ENCODE measurements at regions not wholly inside any gene's neighbourhood (a gene's known extent, or its start where the extent isn't known, plus 50 kb on each side); places are given as distances from the start of the nearest gene placed in this dataset.

DNA sequence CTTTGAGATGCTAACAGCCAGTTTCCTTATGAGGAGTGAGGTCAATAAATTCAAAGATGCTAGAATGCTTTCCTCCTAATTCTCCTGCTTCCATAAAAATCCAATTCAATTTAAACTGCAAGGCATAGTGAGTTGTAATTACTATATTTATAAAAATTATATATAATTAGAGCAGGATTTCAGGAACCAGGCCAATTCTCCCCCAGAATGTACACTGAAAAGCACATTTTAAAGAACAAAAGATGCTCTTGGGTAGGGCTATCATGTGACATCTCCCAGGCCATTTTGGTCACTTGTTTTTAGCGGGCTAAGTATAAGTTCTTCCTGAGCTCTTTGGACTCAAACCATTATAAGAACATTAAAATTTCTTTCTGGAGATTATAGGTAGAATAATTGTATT, 195.7 kb upstream of the KCNG1 start:
- no peak overlapping the region for H3K4me3 ChIP-seq (replicated peaks in 1 of 4; ENCODE audit: control extremely low read depth in 1 of 4, insufficient read depth in 1 of 4, low read depth in 3 of 4, low read length in 4 of 4)
- no peak for TF ChIP-seq EZH2 (IDR thresholded peaks at IDR 0.05; ENCODE audit: low read length, missing control alignments)
- TF ChIP-seq, protein P1, sequence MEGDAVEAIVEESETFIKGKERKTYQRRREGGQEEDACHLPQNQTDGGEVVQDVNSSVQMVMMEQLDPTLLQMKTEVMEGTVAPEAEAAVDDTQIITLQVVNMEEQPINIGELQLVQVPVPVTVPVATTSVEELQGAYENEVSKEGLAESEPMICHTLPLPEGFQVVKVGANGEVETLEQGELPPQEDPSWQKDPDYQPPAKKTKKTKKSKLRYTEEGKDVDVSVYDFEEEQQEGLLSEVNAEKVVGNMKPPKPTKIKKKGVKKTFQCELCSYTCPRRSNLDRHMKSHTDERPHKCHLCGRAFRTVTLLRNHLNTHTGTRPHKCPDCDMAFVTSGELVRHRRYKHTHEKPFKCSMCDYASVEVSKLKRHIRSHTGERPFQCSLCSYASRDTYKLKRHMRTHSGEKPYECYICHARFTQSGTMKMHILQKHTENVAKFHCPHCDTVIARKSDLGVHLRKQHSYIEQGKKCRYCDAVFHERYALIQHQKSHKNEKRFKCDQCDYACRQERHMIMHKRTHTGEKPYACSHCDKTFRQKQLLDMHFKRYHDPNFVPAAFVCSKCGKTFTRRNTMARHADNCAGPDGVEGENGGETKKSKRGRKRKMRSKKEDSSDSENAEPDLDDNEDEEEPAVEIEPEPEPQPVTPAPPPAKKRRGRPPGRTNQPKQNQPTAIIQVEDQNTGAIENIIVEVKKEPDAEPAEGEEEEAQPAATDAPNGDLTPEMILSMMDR (conservative IDR thresholded peaks at IDR 0.05 in 1 of 2, IDR thresholded peaks at IDR 0.05 in 1 of 2; ENCODE audit: low read depth in 1 of 2, low read length in 2 of 2): no peak
- DNase-seq (ENCODE audit: low read depth in 2 of 2): no peak
- H3K36me3 ChIP-seq (ENCODE audit: control insufficient read depth, insufficient read depth, low read length): no peaks in the 10 kb centered on the region
- H3K4me1 ChIP-seq (ENCODE audit: control insufficient read depth, extremely low read depth, insufficient read depth, low read length): no peaks in the 10 kb centered on the region
- peaks cover 14% of the 10 kb centered on the region for H3K27me3 ChIP-seq (ENCODE audit: control insufficient read depth, insufficient read depth, low read length)
- H3K79me2 ChIP-seq (ENCODE audit: control insufficient read depth, insufficient read depth, low read length): no peaks in the 10 kb centered on the region
- no peak overlapping the region for H3K9ac ChIP-seq (ENCODE audit: insufficient read depth, low read length)
- no peaks in the 10 kb centered on the region for H4K20me1 ChIP-seq (ENCODE audit: control insufficient read depth, extremely low read depth, insufficient read depth, low read length)
- no peak overlapping the region for H3K4me2 ChIP-seq (ENCODE audit: extremely low read depth, insufficient read depth, low read length)
- H3K27ac ChIP-seq (ENCODE audit: insufficient read depth, low read length): no peak overlapping the region
- H3K9me3 ChIP-seq (ENCODE audit: control insufficient read depth, insufficient read depth, low read depth, low read length): no peaks in the 10 kb centered on the region
- H2AFZ ChIP-seq (ENCODE audit: low read length): no peak overlapping the region

DNA sequence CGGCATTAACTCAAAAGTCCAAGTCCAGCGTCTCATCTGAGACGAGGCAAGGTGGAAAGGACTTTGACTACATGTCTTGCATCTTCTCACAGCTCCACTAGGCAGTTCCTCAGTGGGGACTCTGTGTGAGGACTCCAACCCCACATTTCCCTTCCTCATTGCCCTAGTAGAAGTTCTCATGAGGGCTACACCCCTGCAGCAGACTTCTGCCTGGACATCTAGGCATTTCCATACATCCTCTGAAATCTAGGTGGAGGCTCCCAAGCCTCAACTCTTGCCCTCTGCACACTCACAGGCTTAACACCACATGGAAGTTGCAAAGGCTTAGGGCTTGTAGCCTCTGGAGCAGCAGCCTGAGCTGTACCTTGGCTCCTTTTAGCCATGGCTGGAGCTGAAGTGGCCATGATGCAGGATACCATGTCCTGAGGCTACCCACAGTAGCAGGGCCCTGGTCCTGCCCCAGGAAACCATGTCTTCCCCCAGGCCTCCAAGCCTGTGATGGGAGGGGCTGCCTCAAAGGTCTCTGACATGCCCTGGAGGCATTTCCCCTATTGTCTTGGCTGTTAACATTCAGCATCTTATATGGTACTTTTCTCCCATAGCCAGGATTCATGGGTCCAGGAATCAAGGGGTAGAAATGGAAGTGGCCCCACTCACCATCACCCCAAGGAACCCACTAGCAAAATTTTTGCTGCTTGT, 194.6 kb upstream of the KCNG1 start:
- TF ChIP-seq, protein P1 (conservative IDR thresholded peaks at IDR 0.05 in 1 of 2, IDR thresholded peaks at IDR 0.05 in 1 of 2; ENCODE audit: low read depth in 1 of 2, low read length in 2 of 2): no peak
- no peak for TF ChIP-seq EZH2 (IDR thresholded peaks at IDR 0.05; ENCODE audit: low read length, missing control alignments)

DNA sequence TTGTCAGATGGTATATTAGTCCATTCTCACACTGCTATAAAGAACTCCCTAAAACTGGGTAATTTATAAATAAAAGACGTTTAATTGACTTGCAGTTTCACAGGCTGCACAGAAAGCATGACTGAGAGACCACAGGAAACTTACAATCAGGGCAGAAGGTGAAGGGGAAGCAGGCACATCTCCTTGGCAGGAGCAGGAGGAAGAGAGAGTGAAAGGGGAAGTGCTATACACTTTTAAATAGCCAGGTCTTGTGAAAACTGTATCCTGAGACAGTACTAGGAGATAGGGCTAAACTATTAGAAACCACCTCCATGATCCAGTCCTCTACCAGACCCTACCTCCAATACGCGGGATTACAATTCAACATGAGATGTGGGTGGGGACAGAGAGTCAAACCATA, 193.9 kb upstream of the KCNG1 start:
- Histone ChIP-seq H3K4me2 (ENCODE audit: extremely low read depth, insufficient read depth, low read length) (no peak overlapping the region), H3K27me3 (ENCODE audit: control insufficient read depth, insufficient read depth, low read length) (peaks cover 13% of the 10 kb centered on the region), H2AFZ (ENCODE audit: low read length) (no peak overlapping the region), H3K4me1 (ENCODE audit: control insufficient read depth, extremely low read depth, insufficient read depth, low read length) (no peaks in the 10 kb centered on the region), H3K4me3 (replicated peaks in 1 of 4; ENCODE audit: control extremely low read depth in 1 of 4, insufficient read depth in 1 of 4, low read depth in 3 of 4, low read length in 4 of 4) (no peak overlapping the region), H3K9ac (ENCODE audit: insufficient read depth, low read length) (no peak overlapping the region), H3K79me2 (ENCODE audit: control insufficient read depth, insufficient read depth, low read length) (no peaks in the 10 kb centered on the region), H3K36me3 (ENCODE audit: control insufficient read depth, insufficient read depth, low read length) (no peaks in the 10 kb centered on the region), H4K20me1 (ENCODE audit: control insufficient read depth, extremely low read depth, insufficient read depth, low read length) (no peaks in the 10 kb centered on the region), H3K9me3 (ENCODE audit: control insufficient read depth, insufficient read depth, low read depth, low read length) (no peaks in the 10 kb centered on the region), H3K27ac (ENCODE audit: insufficient read depth, low read length) (no peak overlapping the region)
- no peak for DNase-seq (ENCODE audit: low read depth in 2 of 2)
- TF ChIP-seq, protein P1 (conservative IDR thresholded peaks at IDR 0.05 in 1 of 2, IDR thresholded peaks at IDR 0.05 in 1 of 2; ENCODE audit: low read depth in 1 of 2, low read length in 2 of 2): no peak
- TF ChIP-seq EZH2 (IDR thresholded peaks at IDR 0.05; ENCODE audit: low read length, missing control alignments): no peak

More for the DNA sequence above, 194.6 kb upstream of the KCNG1 start:
- Histone ChIP-seq H3K27ac (ENCODE audit: insufficient read depth, low read length) (no peak overlapping the region), H3K27me3 (ENCODE audit: control insufficient read depth, insufficient read depth, low read length) (peaks cover 11% of the 10 kb centered on the region), H4K20me1 (ENCODE audit: control insufficient read depth, extremely low read depth, insufficient read depth, low read length) (no peaks in the 10 kb centered on the region), H3K36me3 (ENCODE audit: control insufficient read depth, insufficient read depth, low read length) (no peaks in the 10 kb centered on the region), H3K4me2 (ENCODE audit: extremely low read depth, insufficient read depth, low read length) (no peak overlapping the region), H2AFZ (ENCODE audit: low read length) (no peak overlapping the region), H3K79me2 (ENCODE audit: control insufficient read depth, insufficient read depth, low read length) (no peaks in the 10 kb centered on the region), H3K9me3 (ENCODE audit: control insufficient read depth, insufficient read depth, low read depth, low read length) (no peaks in the 10 kb centered on the region), H3K4me1 (ENCODE audit: control insufficient read depth, extremely low read depth, insufficient read depth, low read length) (no peaks in the 10 kb centered on the region), H3K9ac (ENCODE audit: insufficient read depth, low read length) (no peak overlapping the region), H3K4me3 (replicated peaks in 1 of 4; ENCODE audit: control extremely low read depth in 1 of 4, insufficient read depth in 1 of 4, low read depth in 3 of 4, low read length in 4 of 4) (no peak overlapping the region)
- DNase-seq (ENCODE audit: low read depth in 2 of 2): no peak

Measured in fibroblast of lung (primary cell).